ENCODE measurements at regions not wholly inside any gene's neighbourhood (a gene's known extent, or its start where the extent isn't known, plus 50 kb on each side); places are given as distances from the start of the nearest gene placed in this dataset.

- no peak for DNase-seq (ENCODE audit: low spot score)
- H3K27me3 Mint-ChIP-seq (ENCODE audit: low read depth), result no peaks in the 10 kb centered on the region
- no peak overlapping the region for H3K27ac Mint-ChIP-seq
- H3K36me3 Mint-ChIP-seq (ENCODE audit: low read depth), result peaks cover 26% of the 10 kb centered on the region
- no peak overlapping the region for H3K4me3 Mint-ChIP-seq
- peaks cover 35% of the 10 kb centered on the region for H3K9me3 Mint-ChIP-seq
- H3K4me1 Mint-ChIP-seq (ENCODE audit: low read depth), result peaks cover 35% of the 10 kb centered on the region
Observed at GRCh38 chr21:35237287-35237686, 188.2 kb upstream of the RUNX1 start.

GRCh38 chr21:35236090-35236489, 187.0 kb upstream of the RUNX1 start:
- Mint-ChIP-seq H3K27me3 (ENCODE audit: low read depth) (no peaks in the 10 kb centered on the region), H3K27ac (no peak overlapping the region), H3K4me1 (ENCODE audit: low read depth) (peaks cover 35% of the 10 kb centered on the region), H3K4me3 (no peak overlapping the region), H3K36me3 (ENCODE audit: low read depth) (peaks cover 26% of the 10 kb centered on the region), H3K9me3 (peaks cover 35% of the 10 kb centered on the region)
- DNase-seq (ENCODE audit: low spot score), result no peak

GRCh38 chr21:35234725-35235124, 185.6 kb upstream of the RUNX1 start:
- H3K9me3 Mint-ChIP-seq, result peaks cover 35% of the 10 kb centered on the region
- H3K27me3 Mint-ChIP-seq (ENCODE audit: low read depth), result no peaks in the 10 kb centered on the region
- H3K4me3 Mint-ChIP-seq, result peak overlapping the region; percentile 66
- no peak for DNase-seq (ENCODE audit: low spot score)
- H3K4me1 Mint-ChIP-seq (ENCODE audit: low read depth), result peaks cover 35% of the 10 kb centered on the region
- H3K36me3 Mint-ChIP-seq (ENCODE audit: low read depth), result peaks cover 26% of the 10 kb centered on the region
- H3K27ac Mint-ChIP-seq, result peak overlapping the region; percentile 60

GRCh38 chr21:35233756-35234155, 184.7 kb upstream of the RUNX1 start:
- Mint-ChIP-seq H3K4me3 (no peak overlapping the region), H3K36me3 (ENCODE audit: low read depth) (peaks cover 26% of the 10 kb centered on the region), H3K27me3 (ENCODE audit: low read depth) (no peaks in the 10 kb centered on the region), H3K27ac (no peak overlapping the region), H3K4me1 (ENCODE audit: low read depth) (peaks cover 34% of the 10 kb centered on the region), H3K9me3 (peaks cover 35% of the 10 kb centered on the region)
- DNase-seq (ENCODE audit: low spot score), result no peak

- H3K27ac Mint-ChIP-seq, result no peak overlapping the region
- H3K36me3 Mint-ChIP-seq (ENCODE audit: low read depth), result peaks cover 20% of the 10 kb centered on the region
Observed at GRCh38 chr21:35232545-35233176, 183.6 kb upstream of the RUNX1 start.

GRCh38 chr21:35231090-35231489, 182.0 kb upstream of the RUNX1 start:
- DNase-seq (ENCODE audit: low spot score), result no peak
- no peaks in the 10 kb centered on the region for H3K27me3 Mint-ChIP-seq (ENCODE audit: low read depth)
- H3K36me3 Mint-ChIP-seq (ENCODE audit: low read depth), result peaks cover 9% of the 10 kb centered on the region
- peaks cover 30% of the 10 kb centered on the region for H3K4me1 Mint-ChIP-seq (ENCODE audit: low read depth)
- H3K9me3 Mint-ChIP-seq, result peaks cover 12% of the 10 kb centered on the region
- no peak overlapping the region for H3K4me3 Mint-ChIP-seq
- H3K27ac Mint-ChIP-seq, result no peak overlapping the region

More at GRCh38 chr21:35232545-35233176, 183.6 kb upstream of the RUNX1 start:
- Mint-ChIP-seq H3K4me3 (no peak overlapping the region), H3K4me1 (ENCODE audit: low read depth) (peaks cover 28% of the 10 kb centered on the region), H3K27me3 (ENCODE audit: low read depth) (no peaks in the 10 kb centered on the region), H3K9me3 (peaks cover 28% of the 10 kb centered on the region)
- DNase-seq (ENCODE audit: low spot score), result no peak

GRCh38 chr21:35229290-35229689, 180.2 kb upstream of the RUNX1 start:
- H3K27me3 Mint-ChIP-seq (ENCODE audit: low read depth), result no peaks in the 10 kb centered on the region
- H3K36me3 Mint-ChIP-seq (ENCODE audit: low read depth), result no peaks in the 10 kb centered on the region
- H3K9me3 Mint-ChIP-seq, result no peaks in the 10 kb centered on the region
- H3K4me3 Mint-ChIP-seq, result no peak overlapping the region
- no peak overlapping the region for H3K27ac Mint-ChIP-seq
- DNase-seq (ENCODE audit: low spot score), result no peak
- peaks cover 28% of the 10 kb centered on the region for H3K4me1 Mint-ChIP-seq (ENCODE audit: low read depth)

- H3K9me3 Mint-ChIP-seq, result no peaks in the 10 kb centered on the region
- H3K27ac Mint-ChIP-seq, result peak overlapping the region; percentile 67
Observed at GRCh38 chr21:35227786-35228185, 178.7 kb upstream of the RUNX1 start.

GRCh38 chr21:35226968-35227744, 178.1 kb upstream of the RUNX1 start:
- H3K27ac Mint-ChIP-seq, result peak overlapping the region; percentile 67
- no peaks in the 10 kb centered on the region for H3K36me3 Mint-ChIP-seq (ENCODE audit: low read depth)
- H3K9me3 Mint-ChIP-seq, result no peaks in the 10 kb centered on the region
- DNase-seq (ENCODE audit: low spot score), result peak; percentile 55
- peak overlapping the region; percentile 69 for H3K4me3 Mint-ChIP-seq
- H3K4me1 Mint-ChIP-seq (ENCODE audit: low read depth), result peaks cover 39% of the 10 kb centered on the region
- no peaks in the 10 kb centered on the region for H3K27me3 Mint-ChIP-seq (ENCODE audit: low read depth)

More at GRCh38 chr21:35227786-35228185, 178.7 kb upstream of the RUNX1 start:
- peak overlapping the region; percentile 69 for H3K4me3 Mint-ChIP-seq
- DNase-seq (ENCODE audit: low spot score), result no peak
- peaks cover 33% of the 10 kb centered on the region for H3K4me1 Mint-ChIP-seq (ENCODE audit: low read depth)
- H3K27me3 Mint-ChIP-seq (ENCODE audit: low read depth), result no peaks in the 10 kb centered on the region
- no peaks in the 10 kb centered on the region for H3K36me3 Mint-ChIP-seq (ENCODE audit: low read depth)

- Mint-ChIP-seq H3K4me3 (no peak overlapping the region), H3K27me3 (ENCODE audit: low read depth) (no peaks in the 10 kb centered on the region), H3K9me3 (peaks cover 5% of the 10 kb centered on the region), H3K36me3 (ENCODE audit: low read depth) (no peaks in the 10 kb centered on the region), H3K27ac (no peak overlapping the region), H3K4me1 (ENCODE audit: low read depth) (peaks cover 47% of the 10 kb centered on the region)
- DNase-seq (ENCODE audit: low spot score), result no peak
Observed at GRCh38 chr21:35226328-35226727, 177.2 kb upstream of the RUNX1 start.

- H3K9me3 Mint-ChIP-seq, result peaks cover 12% of the 10 kb centered on the region
- DNase-seq (ENCODE audit: low spot score), result no peak
- no peak overlapping the region for H3K4me3 Mint-ChIP-seq
- H3K27me3 Mint-ChIP-seq (ENCODE audit: low read depth), result no peaks in the 10 kb centered on the region
- peaks cover 47% of the 10 kb centered on the region for H3K4me1 Mint-ChIP-seq (ENCODE audit: low read depth)
- no peak overlapping the region for H3K27ac Mint-ChIP-seq
- H3K36me3 Mint-ChIP-seq (ENCODE audit: low read depth), result no peaks in the 10 kb centered on the region
Observed at GRCh38 chr21:35225573-35225972, 176.5 kb upstream of the RUNX1 start.

GRCh38 chr21:35223480-35224156, 174.5 kb upstream of the RUNX1 start:
- H3K9me3 Mint-ChIP-seq, result peaks cover 21% of the 10 kb centered on the region
- H3K4me1 Mint-ChIP-seq (ENCODE audit: low read depth), result peaks cover 53% of the 10 kb centered on the region
- H3K4me3 Mint-ChIP-seq, result no peak overlapping the region

GRCh38 chr21:35222541-35222941, 173.4 kb upstream of the RUNX1 start:
- peaks cover 21% of the 10 kb centered on the region for H3K9me3 Mint-ChIP-seq
- H3K27ac Mint-ChIP-seq, result peak overlapping the region; percentile 73
- H3K27me3 Mint-ChIP-seq (ENCODE audit: low read depth), result no peaks in the 10 kb centered on the region
- H3K4me1 Mint-ChIP-seq (ENCODE audit: low read depth), result peaks cover 52% of the 10 kb centered on the region
- H3K4me3 Mint-ChIP-seq, result peak overlapping the region; percentile 58
- H3K36me3 Mint-ChIP-seq (ENCODE audit: low read depth), result peaks cover 2% of the 10 kb centered on the region
- peak; percentile 85 for DNase-seq (ENCODE audit: low spot score)

More at GRCh38 chr21:35223480-35224156, 174.5 kb upstream of the RUNX1 start:
- DNase-seq (ENCODE audit: low spot score), result no peak
- Mint-ChIP-seq H3K27ac (no peak overlapping the region), H3K36me3 (ENCODE audit: low read depth) (peaks cover 2% of the 10 kb centered on the region), H3K27me3 (ENCODE audit: low read depth) (no peaks in the 10 kb centered on the region)

- Mint-ChIP-seq H3K36me3 (ENCODE audit: low read depth) (peaks cover 2% of the 10 kb centered on the region), H3K9me3 (peaks cover 21% of the 10 kb centered on the region), H3K27ac (peak overlapping the region; percentile 73), H3K27me3 (ENCODE audit: low read depth) (no peaks in the 10 kb centered on the region), H3K4me3 (peak overlapping the region; percentile 58), H3K4me1 (ENCODE audit: low read depth) (peaks cover 47% of the 10 kb centered on the region)
- DNase-seq (ENCODE audit: low spot score), result no peak
Observed at GRCh38 chr21:35222021-35222420, 172.9 kb upstream of the RUNX1 start.

Data from T-helper 2 cell treated with Interferon-gamma antibody and Interleukin-4, amounts not matched to agents 5 μg/mL and 100 μg/mL, for 36 hours (primary cell).